GM10266 (cell line): ENCODE measurements at regions not wholly inside any gene's neighbourhood (a gene's known extent, or its start where the extent isn't known, plus 50 kb on each side); places are given as distances from the start of the nearest gene placed in this dataset.
"Not testable (repeated sequence)": the region's sequence is repeated elsewhere in the genome, so short reads cannot be mapped to it uniquely, and the experiment has no call there.

Experiments
- DNase-seq: peaks from one replicate; pipeline ENCODE4 v3.0.0; 2012; ENCODE audit errors: extremely low spot score
- CTCF ChIP-seq: IDR thresholded peaks from 2 replicates; pipeline ENCODE4 v1.5.1; 2012; ENCODE audit warnings: mild to moderate bottlenecking, low read depth; ENCODE audit not compliant: control insufficient read depth, insufficient read depth; ENCODE audit errors: missing control alignments

- no peak for TF ChIP-seq CTCF
- no peak for DNase-seq
These were observed 1488.4 kb upstream of the TENM4 start for GRCh38 chr11:80929031-80929805.

- DNase-seq = no peak
- TF ChIP-seq CTCF = no peak
These were observed 1484.5 kb upstream of the TENM4 start for GRCh38 chr11:80925321-80925720.

- not testable (repeated sequence) for DNase-seq
These were observed 1480.5 kb upstream of the TENM4 start for GRCh38 chr11:80921310-80921709.

- no peak for DNase-seq
- no peak for TF ChIP-seq CTCF
These were observed 1475.5 kb upstream of the TENM4 start for GRCh38 chr11:80916173-80916798.

GRCh38 chr11:80914311-80914710 lies 1473.5 kb upstream of the TENM4 start:
- no peak for TF ChIP-seq CTCF
- no peak for DNase-seq

GRCh38 chr11:80911666-80912065 lies 1470.8 kb upstream of the TENM4 start:
- no peak for TF ChIP-seq CTCF

GRCh38 chr11:80900265-80900664 lies 1459.4 kb upstream of the TENM4 start:
- DNase-seq = no peak
- TF ChIP-seq CTCF = no peak

More at GRCh38 chr11:80911666-80912065, 1470.8 kb upstream of the TENM4 start:
- DNase-seq = no peak
